ENCODE measurements at regions not wholly inside any gene's neighbourhood (a gene's known extent, or its start where the extent isn't known, plus 50 kb on each side); places are given as distances from the start of the nearest gene placed in this dataset.
"Not testable (repeated sequence)": the region's sequence is repeated elsewhere in the genome, so short reads cannot be mapped to it uniquely, and the experiment has no call there.

DNA sequence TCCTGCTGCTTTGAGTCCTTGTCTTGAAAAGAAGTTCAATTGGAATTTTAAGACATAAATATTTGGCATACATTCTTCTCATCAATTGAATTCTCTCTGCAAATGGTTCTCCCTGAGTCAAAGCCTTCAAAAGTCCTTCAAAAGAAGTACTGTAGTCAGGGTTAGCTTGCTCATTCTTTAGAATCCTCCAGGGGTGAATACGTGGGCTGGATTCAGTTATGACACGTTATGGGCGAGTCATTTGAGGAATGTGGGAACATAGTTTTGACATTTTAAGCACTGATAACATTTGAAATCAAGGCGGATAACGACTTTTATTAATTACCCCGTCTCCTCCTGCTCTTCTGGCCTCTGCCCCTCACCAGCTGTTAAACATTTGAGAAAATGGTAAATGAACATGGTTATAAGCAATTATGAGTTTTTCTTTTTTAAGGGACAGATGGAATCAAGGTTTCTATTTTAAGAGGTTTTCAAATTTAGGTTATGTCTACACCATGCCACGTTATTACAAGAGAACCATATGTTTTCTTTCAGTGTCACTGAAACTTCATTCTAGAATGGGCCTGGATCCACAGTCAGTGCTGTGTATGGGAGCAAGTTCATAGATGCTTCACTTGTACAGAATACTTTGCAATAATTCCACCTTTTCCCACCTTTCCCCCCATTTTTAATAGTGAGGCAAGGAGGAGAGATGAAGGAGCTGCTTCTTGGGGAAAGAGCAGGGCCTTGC, 273.1 kb downstream of the TSN start:
- H3K36me3 Mint-ChIP-seq, result no peaks in the 10 kb centered on the region
- no peak overlapping the region for H3K4me3 Mint-ChIP-seq
- H3K9me3 Mint-ChIP-seq, result no peaks in the 10 kb centered on the region
- no peaks in the 10 kb centered on the region for H3K4me1 Mint-ChIP-seq
- no peak overlapping the region for H3K27ac Mint-ChIP-seq
- peaks cover 7% of the 10 kb centered on the region for H3K27me3 Mint-ChIP-seq

DNA sequence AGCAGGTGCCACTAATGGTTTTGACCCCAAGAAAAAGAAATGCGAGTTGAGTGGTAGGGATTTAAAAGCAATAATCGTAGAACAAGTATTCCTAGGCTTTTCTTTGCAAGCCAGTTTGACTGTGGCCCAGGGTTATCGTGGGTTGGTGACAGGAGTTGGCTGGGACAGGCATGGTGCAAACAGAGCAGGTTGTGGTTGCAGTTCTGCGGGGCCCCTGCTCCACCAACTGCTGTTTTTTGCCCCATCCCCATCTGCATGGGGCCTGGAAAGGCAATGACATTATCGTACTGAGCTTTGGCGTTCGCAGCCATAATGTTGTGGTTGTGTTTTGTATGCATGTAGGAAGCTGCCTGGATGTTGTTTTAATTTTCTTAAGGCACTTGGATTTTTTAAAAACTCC, 274.0 kb downstream of the TSN start:
- H3K9me3 Mint-ChIP-seq, result no peaks in the 10 kb centered on the region
- no peaks in the 10 kb centered on the region for H3K36me3 Mint-ChIP-seq
- no peak overlapping the region for H3K4me3 Mint-ChIP-seq
- no peaks in the 10 kb centered on the region for H3K4me1 Mint-ChIP-seq
- peaks cover 7% of the 10 kb centered on the region for H3K27me3 Mint-ChIP-seq
- H3K27ac Mint-ChIP-seq, result no peak overlapping the region

DNA sequence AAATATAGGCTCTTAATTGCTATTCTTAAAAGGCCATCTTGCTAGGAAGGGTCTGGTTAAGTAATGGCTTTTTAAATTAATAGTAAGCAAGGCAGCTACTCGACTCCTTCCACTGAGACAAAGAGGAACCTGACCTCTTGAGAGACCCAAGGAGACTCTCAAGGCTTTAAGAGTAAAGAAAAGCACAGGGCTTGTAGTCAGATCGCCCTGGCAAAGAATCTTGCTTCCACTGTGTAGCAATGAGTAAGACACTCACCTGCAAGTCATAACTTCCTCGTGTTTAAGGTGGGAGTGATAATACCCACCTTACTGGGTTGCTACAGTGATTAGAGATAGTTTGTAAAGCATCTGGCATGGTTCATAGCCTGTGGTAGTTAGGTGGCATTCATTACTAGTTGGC, 274.5 kb downstream of the TSN start:
- no peak overlapping the region for H3K27ac Mint-ChIP-seq
- H3K4me1 Mint-ChIP-seq, result no peaks in the 10 kb centered on the region
- peaks cover 6% of the 10 kb centered on the region for H3K27me3 Mint-ChIP-seq
- no peak overlapping the region for H3K4me3 Mint-ChIP-seq
- no peaks in the 10 kb centered on the region for H3K36me3 Mint-ChIP-seq
- no peaks in the 10 kb centered on the region for H3K9me3 Mint-ChIP-seq

DNA sequence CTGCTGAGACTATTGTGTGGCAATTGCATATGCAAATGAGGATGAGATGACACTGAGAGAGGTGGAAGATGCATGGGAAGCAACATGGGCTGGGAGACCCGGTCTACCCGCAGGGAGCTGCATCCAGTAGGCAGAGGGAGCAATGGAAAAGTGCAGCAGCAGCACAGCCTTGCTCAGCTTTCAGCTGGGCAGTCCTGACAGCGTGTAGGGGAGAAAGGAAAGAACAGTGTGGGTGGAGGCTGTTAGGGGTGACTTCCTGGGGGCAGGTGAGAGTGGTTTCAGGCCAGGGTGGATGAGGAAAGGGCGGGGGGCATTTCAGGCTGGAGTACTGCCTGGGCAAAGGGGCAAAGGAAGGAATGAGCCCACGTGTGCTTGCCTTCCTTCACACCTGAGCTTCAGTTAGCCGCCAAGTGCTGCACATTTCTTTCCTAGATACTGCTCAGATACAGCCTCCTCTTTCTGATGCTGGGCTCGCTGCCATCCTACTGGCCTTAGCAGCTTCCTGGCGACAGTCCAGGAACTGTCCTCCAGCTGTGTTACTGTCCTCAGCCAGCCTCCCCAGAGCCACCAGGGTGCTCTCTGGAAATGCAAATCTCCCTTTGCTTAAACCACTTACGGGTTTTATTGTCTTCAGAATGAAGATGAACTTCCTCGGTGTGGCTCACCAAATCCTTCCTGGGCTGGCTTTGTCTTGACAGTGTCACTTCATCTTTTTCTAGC, 276.3 kb downstream of the TSN start:
- Mint-ChIP-seq H3K36me3 (no peaks in the 10 kb centered on the region), H3K27me3 (peaks cover 6% of the 10 kb centered on the region), H3K4me3 (no peak overlapping the region), H3K27ac (no peak overlapping the region), H3K9me3 (no peaks in the 10 kb centered on the region), H3K4me1 (no peaks in the 10 kb centered on the region)

DNA sequence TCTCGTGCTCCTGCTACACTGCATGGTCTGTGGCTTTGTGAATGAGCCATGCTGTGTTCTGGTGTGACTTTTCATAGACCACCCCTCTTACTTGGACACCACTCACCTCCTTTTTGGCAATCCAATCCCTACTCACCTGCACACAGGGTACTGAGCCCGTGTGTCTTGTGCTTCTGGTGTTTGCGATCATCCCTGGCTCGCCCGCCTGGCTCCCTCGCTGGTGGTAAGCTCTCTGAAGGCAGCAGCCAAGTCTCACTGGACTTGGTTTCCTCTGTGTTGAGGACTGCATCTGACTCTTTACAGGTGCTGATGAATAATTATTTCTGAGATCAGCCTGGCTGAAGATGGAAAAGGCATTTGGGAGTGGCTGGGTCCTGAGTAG, 276.8 kb downstream of the TSN start:
- no peaks in the 10 kb centered on the region for H3K36me3 Mint-ChIP-seq
- no peaks in the 10 kb centered on the region for H3K9me3 Mint-ChIP-seq
- H3K4me1 Mint-ChIP-seq, result no peaks in the 10 kb centered on the region
- no peak overlapping the region for H3K4me3 Mint-ChIP-seq
- no peak overlapping the region for H3K27ac Mint-ChIP-seq
- H3K27me3 Mint-ChIP-seq, result peaks cover 6% of the 10 kb centered on the region

DNA sequence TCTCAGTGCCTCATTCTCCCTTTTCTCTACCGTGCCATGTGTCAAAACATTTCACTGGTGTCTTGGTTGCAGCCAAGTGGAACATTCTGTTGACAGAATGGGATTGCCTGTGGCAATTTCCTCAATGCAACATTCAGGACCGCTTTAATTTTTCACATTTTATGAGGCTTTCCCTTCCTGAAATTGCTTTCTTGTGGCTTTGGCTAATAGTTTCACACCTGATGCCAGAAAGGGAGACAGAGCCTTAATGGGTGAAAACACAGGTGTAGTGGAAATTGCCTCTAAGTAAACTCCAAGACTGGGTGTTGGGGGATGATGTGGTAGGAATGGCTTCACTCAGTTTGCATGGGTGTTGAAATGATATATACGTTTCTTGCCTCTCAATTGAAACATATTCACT, 278.3 kb downstream of the TSN start:
- no peak overlapping the region for H3K27ac Mint-ChIP-seq
- H3K4me1 Mint-ChIP-seq, result no peaks in the 10 kb centered on the region
- H3K9me3 Mint-ChIP-seq, result no peaks in the 10 kb centered on the region
- no peak overlapping the region for H3K4me3 Mint-ChIP-seq
- no peaks in the 10 kb centered on the region for H3K36me3 Mint-ChIP-seq
- H3K27me3 Mint-ChIP-seq, result peaks cover 6% of the 10 kb centered on the region

DNA sequence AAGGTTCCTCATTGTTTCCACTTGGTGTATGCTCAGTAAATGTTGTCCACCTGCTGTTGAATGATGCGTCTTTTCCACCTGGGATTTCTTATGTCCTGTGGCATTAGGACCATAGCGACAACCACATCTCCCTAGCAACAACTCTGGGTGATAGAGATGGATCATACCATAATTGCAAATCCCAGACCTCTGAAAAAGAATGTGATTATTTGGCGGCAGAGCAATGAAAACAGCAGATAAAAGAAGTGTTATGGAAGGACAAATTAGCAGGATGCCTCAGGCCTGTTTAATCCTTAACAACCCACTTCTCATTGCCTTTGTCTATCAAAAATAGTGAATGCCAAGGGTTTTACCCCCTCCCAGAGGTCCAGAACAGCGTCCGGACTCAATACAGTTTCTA, 278.9 kb downstream of the TSN start:
- Mint-ChIP-seq H3K9me3 (no peaks in the 10 kb centered on the region), H3K36me3 (no peaks in the 10 kb centered on the region), H3K27ac (no peak overlapping the region), H3K27me3 (peaks cover 6% of the 10 kb centered on the region), H3K4me1 (no peaks in the 10 kb centered on the region), H3K4me3 (no peak overlapping the region)

DNA sequence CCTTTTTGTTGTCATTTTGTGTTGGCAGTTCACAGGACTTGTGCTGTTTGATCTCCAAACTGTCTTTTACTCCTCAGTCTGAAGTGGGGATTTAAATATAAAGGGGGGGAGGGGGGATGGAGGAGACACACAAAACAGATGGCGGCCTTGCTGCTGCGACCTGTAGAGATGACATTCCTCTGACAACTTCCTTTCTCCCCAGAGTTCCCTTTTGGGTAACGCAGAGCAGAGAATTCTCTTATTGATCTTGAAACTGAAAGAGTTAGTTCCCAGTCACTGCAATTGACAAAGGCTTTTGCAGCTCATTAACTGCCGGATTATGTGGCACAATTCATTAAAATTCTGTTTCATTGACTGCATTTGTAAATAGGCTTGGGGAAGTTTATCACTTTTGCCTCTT, 279.3 kb downstream of the TSN start:
- Mint-ChIP-seq H3K36me3 (no peaks in the 10 kb centered on the region), H3K4me1 (no peaks in the 10 kb centered on the region)

DNA sequence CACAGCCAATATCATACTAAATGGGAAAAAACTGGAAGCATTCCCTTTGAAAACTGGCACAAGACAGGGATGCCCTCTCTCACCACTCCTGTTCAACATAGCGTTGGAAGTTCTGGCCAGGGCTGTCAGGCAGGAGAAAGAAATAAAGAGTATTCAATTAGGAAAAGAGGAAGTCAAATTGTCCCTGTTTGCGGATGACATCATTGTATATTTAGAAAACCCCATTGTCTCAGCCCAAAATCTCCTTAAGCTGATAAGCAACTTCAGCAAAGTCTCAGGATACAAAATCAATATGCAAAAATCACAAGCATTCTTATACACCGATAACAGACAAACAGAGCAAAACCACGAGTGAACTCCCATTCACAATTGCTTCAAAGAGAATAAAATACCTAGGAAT, 283.4 kb downstream of the TSN start:
- H3K9me3 Mint-ChIP-seq, H3K4me3 Mint-ChIP-seq, H3K27me3 Mint-ChIP-seq, H3K4me1 Mint-ChIP-seq, H3K27ac Mint-ChIP-seq, H3K36me3 Mint-ChIP-seq: not testable (repeated sequence)

More for the DNA sequence above, 279.3 kb downstream of the TSN start:
- Mint-ChIP-seq H3K27ac (no peak overlapping the region), H3K9me3 (no peaks in the 10 kb centered on the region), H3K4me3 (no peak overlapping the region), H3K27me3 (peaks cover 6% of the 10 kb centered on the region)

DNA sequence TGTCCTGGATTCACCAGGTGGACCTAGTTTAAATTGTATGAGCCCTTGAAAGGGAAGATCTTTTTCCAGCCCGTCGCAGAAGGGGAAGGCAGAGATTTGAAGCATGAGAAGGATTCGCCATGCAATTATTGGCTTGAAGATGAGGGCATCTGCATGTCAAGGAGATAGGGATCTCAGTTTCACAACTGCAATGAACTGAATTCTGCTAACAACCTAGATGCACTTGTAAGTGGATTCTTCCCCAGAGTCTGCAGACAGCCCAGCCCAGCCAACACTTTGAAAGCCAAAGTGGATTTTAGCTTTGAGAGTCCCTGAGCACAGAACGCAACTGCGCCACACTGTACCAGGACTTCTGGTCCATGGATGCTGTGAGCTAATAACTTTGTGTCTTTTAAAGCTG, 286.0 kb downstream of the TSN start:
- no peak overlapping the region for H3K27ac Mint-ChIP-seq
- H3K4me3 Mint-ChIP-seq, result no peak overlapping the region
- no peaks in the 10 kb centered on the region for H3K27me3 Mint-ChIP-seq
- H3K36me3 Mint-ChIP-seq, result no peaks in the 10 kb centered on the region
- H3K9me3 Mint-ChIP-seq, result no peaks in the 10 kb centered on the region
- no peaks in the 10 kb centered on the region for H3K4me1 Mint-ChIP-seq

DNA sequence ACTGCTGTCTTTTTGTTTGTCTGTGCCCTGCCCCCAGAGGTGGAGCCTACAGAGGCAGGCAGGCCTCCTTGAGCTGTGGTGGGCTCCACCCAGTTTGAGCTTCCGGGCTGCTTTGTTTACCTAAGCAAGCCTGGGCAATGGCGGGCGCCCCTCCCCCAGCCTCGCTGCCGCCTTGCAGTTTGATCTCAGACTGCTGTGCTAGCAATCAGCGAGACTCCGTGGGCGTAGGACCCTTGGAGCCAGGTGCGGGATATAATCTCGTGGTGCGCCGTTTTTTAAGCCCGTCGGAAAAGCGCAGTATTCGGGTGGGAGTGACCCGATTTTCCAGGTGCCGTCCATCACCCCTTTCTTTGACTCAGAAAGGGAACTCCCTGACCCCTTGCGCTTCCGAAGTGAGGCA, 296.2 kb downstream of the TSN start:
- H3K4me1 Mint-ChIP-seq, H3K27me3 Mint-ChIP-seq, H3K36me3 Mint-ChIP-seq, H3K27ac Mint-ChIP-seq, H3K4me3 Mint-ChIP-seq, H3K9me3 Mint-ChIP-seq: not testable (repeated sequence)

DNA sequence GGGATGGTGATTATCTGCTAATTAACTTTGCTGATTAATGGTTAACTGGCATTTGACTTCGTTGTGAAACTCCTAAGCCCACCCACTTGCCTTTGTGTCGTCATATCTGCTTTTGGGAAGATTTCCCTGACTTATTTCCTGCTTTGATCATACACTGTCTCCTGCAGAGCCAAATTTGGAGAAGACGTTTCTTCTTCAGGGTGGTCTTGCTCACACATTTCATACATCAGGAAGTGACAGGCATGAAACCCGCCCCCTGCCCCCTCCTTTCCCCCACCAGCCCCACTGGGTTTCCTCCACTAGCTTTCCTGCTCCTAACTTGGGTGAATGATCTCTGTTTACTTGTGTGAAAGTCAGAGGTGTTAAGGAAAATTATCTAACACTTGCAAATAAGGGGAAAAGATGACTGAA, 300.1 kb downstream of the TSN start:
- no peaks in the 10 kb centered on the region for H3K4me1 Mint-ChIP-seq
- H3K4me3 Mint-ChIP-seq, result no peak overlapping the region
- H3K27ac Mint-ChIP-seq, result no peak overlapping the region

DNA sequence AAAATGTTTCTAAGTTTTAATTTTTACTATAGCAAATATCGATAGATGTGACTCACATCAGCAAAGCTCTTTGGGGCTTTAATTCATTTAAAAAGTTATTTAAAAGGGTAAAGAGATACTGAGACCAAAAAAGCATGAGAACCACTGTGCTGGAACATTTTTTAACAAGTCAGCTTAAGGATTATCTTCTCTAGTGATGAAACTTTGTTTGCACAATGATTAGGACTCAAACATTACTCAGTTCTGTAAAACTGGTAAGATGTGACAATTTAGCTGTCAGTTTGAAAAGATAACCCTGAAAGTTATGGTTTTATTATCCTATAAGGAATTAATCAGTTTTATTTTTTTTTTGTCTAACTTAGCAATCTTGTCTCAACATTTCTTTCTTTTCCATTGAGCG, 301.4 kb downstream of the TSN start:
- Mint-ChIP-seq H3K4me1 (no peaks in the 10 kb centered on the region), H3K27me3 (peaks cover 3% of the 10 kb centered on the region), H3K27ac (no peak overlapping the region), H3K36me3 (no peaks in the 10 kb centered on the region), H3K4me3 (no peak overlapping the region), H3K9me3 (no peaks in the 10 kb centered on the region)

More for the DNA sequence above, 300.1 kb downstream of the TSN start:
- H3K9me3 Mint-ChIP-seq, result no peaks in the 10 kb centered on the region
- peaks cover 3% of the 10 kb centered on the region for H3K27me3 Mint-ChIP-seq
- no peaks in the 10 kb centered on the region for H3K36me3 Mint-ChIP-seq

DNA sequence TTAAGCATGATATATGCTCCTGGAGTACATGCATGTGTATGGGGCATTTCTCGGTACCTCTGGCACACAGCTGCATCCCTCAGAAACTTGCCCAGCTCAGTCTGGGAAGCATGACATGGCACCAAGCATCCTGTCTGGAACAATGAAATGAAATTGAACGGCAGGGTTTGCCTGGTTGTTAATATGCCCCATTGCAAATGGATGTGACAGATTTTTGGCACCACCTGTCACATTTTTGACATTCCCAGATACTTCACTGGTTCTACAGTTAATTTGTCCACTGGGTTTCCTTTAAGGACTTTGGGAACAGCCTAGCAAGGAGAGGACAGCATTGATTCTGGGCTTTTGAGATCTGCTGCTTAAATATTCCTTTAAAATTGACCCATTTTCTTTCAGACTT, 305.8 kb downstream of the TSN start:
- peaks cover 2% of the 10 kb centered on the region for H3K27me3 Mint-ChIP-seq
- H3K4me3 Mint-ChIP-seq, result no peak overlapping the region
- no peak overlapping the region for H3K27ac Mint-ChIP-seq
- H3K9me3 Mint-ChIP-seq, result no peaks in the 10 kb centered on the region
- H3K36me3 Mint-ChIP-seq, result no peaks in the 10 kb centered on the region
- no peaks in the 10 kb centered on the region for H3K4me1 Mint-ChIP-seq

DNA sequence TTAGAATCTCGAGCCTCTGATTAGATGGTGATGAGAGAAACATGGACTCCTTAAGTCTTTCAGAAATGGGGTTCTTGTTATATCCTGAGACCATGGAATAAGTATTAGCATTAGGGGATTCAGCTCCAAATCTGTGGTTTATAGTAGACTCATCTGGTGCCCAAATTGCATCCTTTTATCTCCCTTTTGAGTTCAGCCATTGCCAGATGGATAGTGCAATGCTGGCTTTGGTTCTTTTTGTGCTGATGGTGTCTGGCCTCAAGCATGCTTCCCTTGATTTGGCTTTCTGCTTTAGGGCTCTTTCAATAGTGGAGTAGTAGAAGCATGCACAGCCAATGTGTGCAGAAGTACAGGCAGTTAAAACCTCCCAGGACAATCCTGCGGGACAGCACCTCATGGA, 306.4 kb downstream of the TSN start:
- Mint-ChIP-seq H3K27ac (no peak overlapping the region), H3K9me3 (no peaks in the 10 kb centered on the region), H3K27me3 (peaks cover 2% of the 10 kb centered on the region), H3K4me3 (no peak overlapping the region), H3K4me1 (no peaks in the 10 kb centered on the region), H3K36me3 (no peaks in the 10 kb centered on the region)

DNA sequence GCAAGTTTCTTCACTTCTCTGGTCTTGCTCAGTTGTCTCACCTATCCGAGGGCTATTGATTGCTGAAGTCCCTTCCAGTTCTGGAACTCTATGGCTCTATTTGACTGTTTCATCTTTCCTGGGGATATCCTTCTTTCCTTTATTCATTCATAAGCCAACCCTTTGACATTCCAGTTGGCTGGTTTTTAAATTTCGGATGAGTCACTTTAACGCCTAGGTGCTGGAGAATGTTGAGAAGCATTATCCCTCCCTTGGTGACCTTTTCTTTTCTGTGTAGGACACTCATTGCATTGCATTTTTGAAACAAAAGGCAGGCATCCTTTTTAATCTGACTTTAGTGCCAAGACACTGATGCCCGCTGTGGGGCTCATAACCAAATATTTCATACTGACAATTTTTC, 307.1 kb downstream of the TSN start:
- Mint-ChIP-seq H3K4me3 (no peak overlapping the region), H3K27me3 (peaks cover 2% of the 10 kb centered on the region), H3K4me1 (no peaks in the 10 kb centered on the region), H3K9me3 (no peaks in the 10 kb centered on the region), H3K36me3 (no peaks in the 10 kb centered on the region), H3K27ac (no peak overlapping the region)

DNA sequence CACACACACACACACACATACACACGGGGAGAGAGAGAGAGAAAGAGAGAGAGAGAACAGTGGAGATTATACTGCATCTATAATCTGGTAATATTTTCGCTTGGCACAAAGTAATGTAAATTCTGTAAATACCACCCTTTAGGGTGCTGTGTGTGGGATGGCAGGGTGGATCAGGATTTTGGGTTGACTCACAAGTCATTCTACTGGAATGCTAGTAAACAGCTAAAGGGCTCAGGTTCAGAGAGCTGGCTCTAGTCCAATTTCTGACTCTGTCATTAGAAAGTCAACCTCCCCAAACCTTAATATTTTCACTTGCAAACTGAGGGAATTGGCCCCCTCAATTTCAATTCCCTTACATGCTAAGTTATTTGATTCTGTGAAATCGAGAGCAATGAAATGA, 308.3 kb downstream of the TSN start:
- no peak overlapping the region for H3K4me3 Mint-ChIP-seq
- H3K27me3 Mint-ChIP-seq, result no peaks in the 10 kb centered on the region
- H3K4me1 Mint-ChIP-seq, result no peaks in the 10 kb centered on the region
- no peak overlapping the region for H3K27ac Mint-ChIP-seq
- H3K9me3 Mint-ChIP-seq, result no peaks in the 10 kb centered on the region
- H3K36me3 Mint-ChIP-seq, result no peaks in the 10 kb centered on the region
